LNCaP clone FGC (cell line): ENCODE measurements at regions not wholly inside any gene's neighbourhood (a gene's known extent, or its start where the extent isn't known, plus 50 kb on each side); places are given as distances from the start of the nearest gene placed in this dataset.

Experiments used
- DNase-seq: peaks from one replicate; pipeline ENCODE4 v3.0.0-alpha.2; 2011; ENCODE audit warnings: low read depth
- H3K4me3 ChIP-seq: 2 replicates; pipeline ENCODE4 v1.5.1; 2011; ENCODE audit warnings: mild to moderate bottlenecking, low read depth, low read length, control low read depth
- CTCF ChIP-seq: IDR thresholded peaks from 2 replicates; pipeline ENCODE4 v1.5.1; 2012; ENCODE audit warnings: mild to moderate bottlenecking; ENCODE audit not compliant: control insufficient read depth, insufficient read depth; ENCODE audit errors: extremely low read depth

- no peak for TF ChIP-seq CTCF
- no peak for DNase-seq
- no peak overlapping the region for H3K4me3 ChIP-seq
Observed at GRCh38 chr14:48970943-48971342, 615.2 kb downstream of the RPS29 start.

- no peak overlapping the region for H3K4me3 ChIP-seq
- no peak for DNase-seq
- TF ChIP-seq CTCF, result no peak
Observed at GRCh38 chr14:48967419-48967818, 618.8 kb downstream of the RPS29 start.

GRCh38 chr14:48963231-48963790 lies 622.9 kb downstream of the RPS29 start:
- H3K4me3 ChIP-seq, result no peak overlapping the region
- TF ChIP-seq CTCF, result no peak
- DNase-seq, result no peak

GRCh38 chr14:48957486-48957885 lies 628.7 kb downstream of the RPS29 start:
- H3K4me3 ChIP-seq, result no peak overlapping the region
- no peak for TF ChIP-seq CTCF
- DNase-seq, result no peak

- no peak overlapping the region for H3K4me3 ChIP-seq
- DNase-seq, result no peak
- no peak for TF ChIP-seq CTCF
Observed at GRCh38 chr14:48955857-48956256, 630.3 kb downstream of the RPS29 start.

GRCh38 chr14:48954446-48954845 lies 631.7 kb downstream of the RPS29 start:
- TF ChIP-seq CTCF, result no peak
- no peak for DNase-seq
- no peak overlapping the region for H3K4me3 ChIP-seq

- no peak overlapping the region for H3K4me3 ChIP-seq
- TF ChIP-seq CTCF, result no peak
- no peak for DNase-seq
Observed at GRCh38 chr14:48944809-48945208, 641.4 kb downstream of the RPS29 start.
